ENCODE measurements at regions not wholly inside any gene's neighbourhood (a gene's known extent, or its start where the extent isn't known, plus 50 kb on each side); places are given as distances from the start of the nearest gene placed in this dataset.

DNA sequence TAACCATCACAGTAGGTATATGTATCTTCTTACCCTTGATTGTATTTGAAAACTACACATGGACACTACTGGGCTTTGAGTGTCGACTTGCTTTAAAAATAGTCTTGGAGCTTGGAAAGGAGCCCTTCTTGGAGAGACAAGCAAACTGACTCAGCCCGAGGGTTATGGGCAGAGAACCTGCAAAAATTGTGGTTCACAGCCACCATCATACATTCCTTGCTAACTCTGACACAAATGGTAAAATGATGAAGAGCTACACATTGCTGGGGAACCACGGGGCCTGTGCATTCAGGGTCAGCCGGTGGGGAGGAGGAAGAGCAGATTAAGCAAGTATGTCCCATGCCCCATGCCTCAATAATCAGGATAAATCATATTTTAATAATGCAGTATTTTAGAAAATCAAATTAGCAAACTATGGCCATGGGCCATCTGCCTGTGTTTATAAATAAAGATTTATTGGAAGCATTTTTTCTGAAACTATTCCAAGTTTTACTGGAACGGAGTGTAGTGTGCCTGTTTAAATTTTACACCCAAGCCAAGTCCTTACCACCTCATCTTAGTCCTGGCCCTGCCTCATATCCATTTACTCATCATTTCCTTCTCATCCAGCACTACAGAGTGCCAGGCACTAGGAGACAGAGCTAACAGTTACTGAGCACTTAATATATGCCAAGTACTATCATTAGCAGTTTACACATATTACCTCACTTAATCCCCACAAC lies 195.7 kb downstream of the PALM2AKAP2 start:
- TF ChIP-seq, protein P1, sequence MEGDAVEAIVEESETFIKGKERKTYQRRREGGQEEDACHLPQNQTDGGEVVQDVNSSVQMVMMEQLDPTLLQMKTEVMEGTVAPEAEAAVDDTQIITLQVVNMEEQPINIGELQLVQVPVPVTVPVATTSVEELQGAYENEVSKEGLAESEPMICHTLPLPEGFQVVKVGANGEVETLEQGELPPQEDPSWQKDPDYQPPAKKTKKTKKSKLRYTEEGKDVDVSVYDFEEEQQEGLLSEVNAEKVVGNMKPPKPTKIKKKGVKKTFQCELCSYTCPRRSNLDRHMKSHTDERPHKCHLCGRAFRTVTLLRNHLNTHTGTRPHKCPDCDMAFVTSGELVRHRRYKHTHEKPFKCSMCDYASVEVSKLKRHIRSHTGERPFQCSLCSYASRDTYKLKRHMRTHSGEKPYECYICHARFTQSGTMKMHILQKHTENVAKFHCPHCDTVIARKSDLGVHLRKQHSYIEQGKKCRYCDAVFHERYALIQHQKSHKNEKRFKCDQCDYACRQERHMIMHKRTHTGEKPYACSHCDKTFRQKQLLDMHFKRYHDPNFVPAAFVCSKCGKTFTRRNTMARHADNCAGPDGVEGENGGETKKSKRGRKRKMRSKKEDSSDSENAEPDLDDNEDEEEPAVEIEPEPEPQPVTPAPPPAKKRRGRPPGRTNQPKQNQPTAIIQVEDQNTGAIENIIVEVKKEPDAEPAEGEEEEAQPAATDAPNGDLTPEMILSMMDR (IDR thresholded peaks at IDR 0.05) = no peak
- TF ChIP-seq POLR2A (IDR thresholded peaks at IDR 0.05) (no peak), POLR2AphosphoS5 (IDR thresholded peaks at IDR 0.05) (no peak)
